H1 (cell line): ENCODE measurements at regions not wholly inside any gene's neighbourhood (a gene's known extent, or its start where the extent isn't known, plus 50 kb on each side); places are given as distances from the start of the nearest gene placed in this dataset.

Experiments used
- CTCF ChIA-PET: fragments of 300-600 bp; sonication (Branson Sonifier 250); formaldehyde crosslinking; loops from one replicate; lab custom pipeline; 2021; ENCODE audit not compliant: partially characterized antibody; lab: Charles Lee
- POLR2A ChIA-PET: fragments of 300-600 bp; sonication (Branson Sonifier 250); formaldehyde crosslinking; loops from one replicate; lab custom pipeline; 2021; ENCODE audit warnings: inconsistent platforms; ENCODE audit not compliant: partially characterized antibody; lab: Charles Lee
- DNase-seq, 2 experiments: peaks; one replicate each; pipeline versions ENCODE4 v3.0.0 to v3.0.0-alpha.2; 2010 to 2022; ENCODE audit warnings: low spot score in 2 of 2, low read depth in 1 of 2, mixed read lengths in 1 of 2
- FAIRE-seq: peaks from 2 replicates; lab custom pipeline; 2011; peaks lifted over from hg19 to GRCh38; lab: Jason Lieb, UNC
- H2AFZ ChIP-seq: 2 replicates; pipeline ENCODE4 v1.8.1; 2012; ENCODE audit warnings: low read length, inconsistent platforms
- H2AK5ac ChIP-seq: 2 replicates; pipeline ENCODE4 v1.6.1; 2013; ENCODE audit warnings: low read depth, low read length
- H2BK120ac ChIP-seq: replicated peaks from 2 replicates; pipeline ENCODE3; 2013; ENCODE audit warnings: low read depth, low read length, inconsistent platforms
- H2BK12ac ChIP-seq: 2 replicates; pipeline ENCODE4 v1.6.1; 2013; ENCODE audit warnings: low read depth, low read length
- H2BK15ac ChIP-seq: 2 replicates; pipeline ENCODE4 v1.6.1; 2013; ENCODE audit warnings: low read length
- H2BK20ac ChIP-seq: 2 replicates; pipeline ENCODE4 v1.6.1; 2013; ENCODE audit warnings: low read length
- H2BK5ac ChIP-seq: 2 replicates; pipeline ENCODE4 v1.6.1; 2013; ENCODE audit warnings: low read depth, low read length
- H3K14ac ChIP-seq: 2 replicates; pipeline ENCODE4 v1.6.1; 2013; ENCODE audit warnings: inconsistent platforms; ENCODE audit not compliant: insufficient read length
- H3K18ac ChIP-seq: 2 replicates; pipeline ENCODE4 v1.6.1; 2013; ENCODE audit warnings: low read length; ENCODE audit errors: extremely low read depth
- H3K23ac ChIP-seq: 2 replicates; pipeline ENCODE4 v1.6.1; 2013; ENCODE audit warnings: inconsistent platforms; ENCODE audit not compliant: insufficient read length
- H3K23me2 ChIP-seq: 2 replicates; pipeline ENCODE4 v1.6.1; 2013; ENCODE audit warnings: low read depth, low read length
- H3K27ac ChIP-seq: 2 replicates; pipeline ENCODE4 v1.6.1; 2011; ENCODE audit warnings: low read depth, low read length, inconsistent platforms
- H3K27me3 ChIP-seq, 4 experiments: replicated peaks in 1 of 4; 1 replicate in 1 of 4; 2 replicates in 3 of 4; pipeline versions ENCODE4 v1.6.1 to v1.8.1; 2011 to 2013; ENCODE audit warnings: low read length in 3 of 4, mild to moderate bottlenecking in 3 of 4, inconsistent platforms in 2 of 4, mixed read lengths in 2 of 4, moderate library complexity in 1 of 4; ENCODE audit not compliant: control insufficient read depth in 3 of 4, insufficient read depth in 3 of 4; ENCODE audit errors: extremely low read depth in 1 of 4
- H3K36me3 ChIP-seq, 4 experiments: 2 replicates each; pipeline versions ENCODE4 v1.6.1 to v1.8.1; 2011 to 2013; ENCODE audit warnings: mild to moderate bottlenecking in 4 of 4, low read length in 3 of 4, moderate library complexity in 2 of 4, control low read depth in 1 of 4, inconsistent platforms in 1 of 4; ENCODE audit not compliant: insufficient read depth in 4 of 4, control insufficient read depth in 2 of 4
- H3K4ac ChIP-seq: replicated peaks from 2 replicates; pipeline ENCODE3; 2013; ENCODE audit warnings: low read length, low read depth, mixed read lengths, inconsistent platforms; ENCODE audit not compliant: insufficient read length
- H3K4me1 ChIP-seq, 4 experiments: replicated peaks in 1 of 4; 1 replicate in 1 of 4; 2 replicates in 3 of 4; pipeline versions ENCODE4 v1.6.1 to v1.8.1; 2011 to 2013; ENCODE audit warnings: low read length in 3 of 4, inconsistent platforms in 2 of 4, mixed read lengths in 1 of 4; ENCODE audit not compliant: insufficient read depth in 4 of 4, control insufficient read depth in 3 of 4
- H3K4me2 ChIP-seq, 2 experiments: 2 replicates each; pipeline versions ENCODE4 v1.6.1 to v1.8.1; 2011 to 2013; ENCODE audit warnings: low read depth in 2 of 2, low read length in 2 of 2, control low read depth in 1 of 2, inconsistent platforms in 1 of 2, mild to moderate bottlenecking in 1 of 2; ENCODE audit not compliant: insufficient read depth in 1 of 2
- H3K4me3 ChIP-seq, 4 experiments: fragments of 200-600, 300-600 bp in 1 of 4; sonication (generic), shearing (Covaris generic), sonication (Bioruptor Twin) in 1 of 4; 2 replicates each; pipeline versions ENCODE4 v1.5.1 to v1.8.1; 2011 to 2016; ENCODE audit warnings: low read length in 4 of 4, low read depth in 3 of 4, control low read depth in 2 of 4, inconsistent platforms in 2 of 4, mild to moderate bottlenecking in 2 of 4, mixed read lengths in 1 of 4, moderate library complexity in 1 of 4; ENCODE audit not compliant: insufficient read depth in 2 of 4; ENCODE audit errors: extremely low read depth in 1 of 4
- H3K56ac ChIP-seq: replicated peaks from 2 replicates; pipeline ENCODE3; 2013; ENCODE audit warnings: low read depth, mild to moderate bottlenecking, mixed read lengths, low read length, inconsistent platforms; ENCODE audit not compliant: insufficient read length
- H3K79me1 ChIP-seq: 2 replicates; pipeline ENCODE4 v1.6.1; 2013; ENCODE audit warnings: low read depth, low read length, control low read depth
- H3K79me2 ChIP-seq, 2 experiments: 2 replicates each; pipeline versions ENCODE4 v1.6.1 to v1.8.1; 2012 to 2013; ENCODE audit warnings: low read length in 2 of 2, mild to moderate bottlenecking in 2 of 2, inconsistent platforms in 1 of 2; ENCODE audit not compliant: insufficient read depth in 2 of 2, control insufficient read depth in 1 of 2
- H3K9ac ChIP-seq, 4 experiments: replicated peaks in 1 of 4; 1 replicate in 1 of 4; 2 replicates in 3 of 4; pipeline versions ENCODE4 v1.6.1 to v1.8.1; 2011 to 2013; ENCODE audit warnings: low read depth in 3 of 4, low read length in 3 of 4, control low read depth in 2 of 4, mild to moderate bottlenecking in 2 of 4, moderate library complexity in 2 of 4, inconsistent platforms in 1 of 4; ENCODE audit errors: extremely low read depth in 1 of 4
- H3K9me3 ChIP-seq, 2 experiments: 2 replicates each; pipeline versions ENCODE4 v1.6.1 to v1.8.1; 2012 to 2013; ENCODE audit warnings: mild to moderate bottlenecking in 2 of 2, moderate library complexity in 2 of 2, control low read depth in 1 of 2, inconsistent platforms in 1 of 2, low read depth in 1 of 2, low read length in 1 of 2, mixed read lengths in 1 of 2; ENCODE audit not compliant: insufficient read depth in 2 of 2
- H4K20me1 ChIP-seq, 2 experiments: replicated peaks in 1 of 2; 2 replicates each; pipeline versions ENCODE3 to v1.8.1; 2011 to 2013; ENCODE audit warnings: inconsistent platforms in 2 of 2, low read length in 2 of 2, mild to moderate bottlenecking in 1 of 2; ENCODE audit not compliant: insufficient read depth in 2 of 2, control insufficient read depth in 1 of 2
- H4K5ac ChIP-seq: 2 replicates; pipeline ENCODE4 v1.6.1; 2013; ENCODE audit warnings: low read length, low read depth, mixed read lengths, inconsistent platforms; ENCODE audit not compliant: insufficient read length
- H4K8ac ChIP-seq: 2 replicates; pipeline ENCODE4 v1.8.0; 2013; ENCODE audit warnings: mild to moderate bottlenecking, moderate library complexity, low read length, inconsistent platforms; ENCODE audit not compliant: insufficient read depth; ENCODE audit errors: extremely low read depth
- H4K91ac ChIP-seq: replicated peaks from 2 replicates; pipeline ENCODE3; 2013; ENCODE audit warnings: low read length, mixed read lengths, inconsistent platforms; ENCODE audit not compliant: insufficient read length
- ASH2L ChIP-seq: fragments of 200-600, 300-600 bp; sonication (generic); IDR thresholded peaks from one replicate; pipeline ENCODE4 v1.7.1; 2017; ENCODE audit warnings: low read length
- CEBPB ChIP-seq: IDR thresholded peaks from 2 replicates; pipeline ENCODE4 v1.6.1; 2012; ENCODE audit warnings: low read depth, low read length
- CHD2 ChIP-seq: IDR thresholded peaks from 2 replicates; pipeline ENCODE4 v1.6.1; 2012; ENCODE audit warnings: low read length, improper control_type of control experiment
- CTCF ChIP-seq, 3 experiments: IDR thresholded peaks; 1 replicate in 2 of 3; 2 replicates in 1 of 3; pipeline versions ENCODE4 v1.5.1 to v1.6.1; 2011; ENCODE audit warnings: low read length in 3 of 3, mild to moderate bottlenecking in 3 of 3, inconsistent platforms in 2 of 3, low read depth in 1 of 3, moderate library complexity in 1 of 3; ENCODE audit not compliant: insufficient read depth in 1 of 3; ENCODE audit errors: control extremely low read depth in 1 of 3
- EZH2 ChIP-seq: fragments of 200-600 bp; sonication (generic); IDR thresholded peaks from 2 replicates; pipeline ENCODE4 v1.7.1; 2012; ENCODE audit warnings: low read depth, mild to moderate bottlenecking, moderate library complexity, low read length, inconsistent platforms; ENCODE audit not compliant: severe bottlenecking
- GABPA ChIP-seq: IDR thresholded peaks from 2 replicates; pipeline ENCODE4 v1.6.1; 2011; ENCODE audit warnings: mild to moderate bottlenecking, low read length, moderate library complexity, borderline replicate concordance; ENCODE audit not compliant: insufficient read depth
- HDAC6 ChIP-seq: IDR thresholded peaks from one replicate; pipeline ENCODE4 v1.7.1; 2012; ENCODE audit warnings: low read depth, mild to moderate bottlenecking, inconsistent platforms, low read length, moderate library complexity
- NANOG ChIP-seq: IDR thresholded peaks from 2 replicates; pipeline ENCODE4 v1.6.1; 2011; ENCODE audit warnings: low read length, low read depth, mild to moderate bottlenecking, inconsistent platforms; ENCODE audit not compliant: insufficient read depth, poor library complexity, severe bottlenecking
- PHF8 ChIP-seq: fragments of 200-600 bp; sonication (generic); conservative IDR thresholded peaks from 2 replicates; pipeline ENCODE4 v1.7.1; 2012; ENCODE audit warnings: low read depth, mild to moderate bottlenecking, inconsistent platforms, low read length, moderate library complexity
- RBBP5 ChIP-seq: IDR thresholded peaks from 2 replicates; pipeline ENCODE4 v1.7.1; 2012; ENCODE audit warnings: low read depth, mild to moderate bottlenecking, inconsistent platforms, low read length, moderate library complexity, borderline replicate concordance
- SIN3A ChIP-seq, 2 experiments: IDR thresholded peaks in 1 of 2; conservative IDR thresholded peaks in 1 of 2; 2 replicates each; pipeline ENCODE4 v1.6.1; 2011 to 2012; ENCODE audit warnings: low read length in 2 of 2, improper control_type of control experiment in 1 of 2, low read depth in 1 of 2, mild to moderate bottlenecking in 1 of 2
- SP2 ChIP-seq: IDR thresholded peaks from 2 replicates; pipeline ENCODE4 v1.6.1; 2012; ENCODE audit warnings: mild to moderate bottlenecking, low read length, inconsistent platforms
- WGBS, 2 experiments: shearing (Covaris generic) in 1 of 2; methylation state at CpG; one replicate each; pipeline versions ENCODE4 v1.1.6 to v1.1.7; 2013 to 2015; ENCODE audit warnings: low lambda C conversion rate in 2 of 2, mixed read lengths in 2 of 2, inconsistent platforms in 1 of 2, low coverage in 1 of 2, missing lambda C conversion rate in 1 of 2; ENCODE audit not compliant: insufficient replicate concordance in 2 of 2, insufficient coverage in 1 of 2, insufficient read length in 1 of 2; ENCODE audit errors: extremely low coverage in 1 of 2, missing lambda C conversion rate in 1 of 2; 5-methylcytosine and 5-hydroxymethylcytosine counted together

- no peak overlapping the region for H3K4me3 ChIP-seq
- H4K8ac ChIP-seq, result no peak overlapping the region
- no peak overlapping the region for H4K5ac ChIP-seq
- ChIA-PET CTCF (no interaction called here), POLR2A (no interaction called here)
- no peaks in the 10 kb centered on the region for H4K20me1 ChIP-seq
- H3K4ac ChIP-seq, result no peak overlapping the region
- no peak overlapping the region for H3K4me2 ChIP-seq
- no peak overlapping the region for H2BK120ac ChIP-seq
- H4K91ac ChIP-seq, result no peak overlapping the region
- no peaks in the 10 kb centered on the region for H3K79me2 ChIP-seq
- H3K79me1 ChIP-seq, result no peaks in the 10 kb centered on the region
- no peak overlapping the region for H2BK20ac ChIP-seq
- H2BK15ac ChIP-seq, result no peak overlapping the region
- 0 out of 4 replicates have a peak, but pooled peaks cover 0 to 6% of the 10 kb centered on the region in 2 experiments for H3K9me3 ChIP-seq
- 93% methylated on average over 3 of the region's 3 CpGs; no CpG with 5 or more reads in 1 of the 2 experiments for WGBS, 2 experiments
- no peak overlapping the region for H2AFZ ChIP-seq
- no peak overlapping the region for H3K14ac ChIP-seq
- H3K27me3 ChIP-seq, result no peaks in the 10 kb centered on the region
- H3K18ac ChIP-seq, result no peak overlapping the region
- no peak overlapping the region for H3K27ac ChIP-seq
- no peak overlapping the region for H3K9ac ChIP-seq
- no peak overlapping the region for H2BK12ac ChIP-seq
- no peaks in the 10 kb centered on the region for H3K36me3 ChIP-seq
- no peak overlapping the region for H3K56ac ChIP-seq
- FAIRE-seq (no peak), DNase-seq (no peak)
- H2AK5ac ChIP-seq, result no peak overlapping the region
- no peak overlapping the region for H2BK5ac ChIP-seq
- no peaks in the 10 kb centered on the region for H3K4me1 ChIP-seq
- no peak overlapping the region for H3K23ac ChIP-seq
- H3K23me2 ChIP-seq, result no peaks in the 10 kb centered on the region
- TF ChIP-seq CEBPB (no peak), HDAC6 (no peak), PHF8 (no peak), CHD2 (no peak), SP2 (no peak), NANOG (no peak), GABPA (no peak), SIN3A (conservative IDR thresholded peaks at IDR 0.05 in 1 of 2, IDR thresholded peaks at IDR 0.05 in 1 of 2; ENCODE audit: low read depth in 1 of 2, low read length in 2 of 2) (no peak), EZH2 (no peak), ASH2L (no peak), CTCF (IDR thresholded peaks at IDR 0.05; ENCODE audit: control extremely low read depth in 1 of 3, insufficient read depth in 1 of 3, low read depth in 1 of 3, low read length in 3 of 3) (no peak), RBBP5 (no peak)
Observed at GRCh38 chr7:11950942-11951341, 118.9 kb upstream of the THSD7A start.
